GM23248 (cell line): ENCODE measurements at regions not wholly inside any gene's neighbourhood (a gene's known extent, or its start where the extent isn't known, plus 50 kb on each side); places are given as distances from the start of the nearest gene placed in this dataset.

ENCODE experiments used
- DNase-seq: peaks from one replicate; pipeline ENCODE4 v3.0.0-alpha.2; 2015
- H2AFZ ChIP-seq: fragments of 200-600 bp; sonication (generic); 2 replicates; pipeline ENCODE4 v1.6.1; 2016; ENCODE audit warnings: antibody characterized with exemption
- H3F3A ChIP-seq: fragments of 200-600 bp; sonication (generic); 2 replicates; pipeline ENCODE4 v1.6.1; 2016; ENCODE audit warnings: mild to moderate bottlenecking, antibody characterized with exemption, mixed run types; ENCODE audit not compliant: insufficient read depth
- H3K27ac ChIP-seq: fragments of 200-600 bp; sonication (generic); 2 replicates; pipeline ENCODE4 v1.5.1; 2016; ENCODE audit warnings: mild to moderate bottlenecking
- H3K27me3 ChIP-seq: fragments of 200-600 bp; sonication (generic); replicated peaks from 2 replicates; pipeline ENCODE4 v1.6.1; 2016; ENCODE audit warnings: mild to moderate bottlenecking; ENCODE audit not compliant: insufficient read depth
- H3K36me3 ChIP-seq: fragments of 200-600 bp; sonication (generic); 2 replicates; pipeline ENCODE4 v1.6.1; 2016; ENCODE audit warnings: low read depth, mild to moderate bottlenecking
- H3K4me1 ChIP-seq: fragments of 200-600 bp; sonication (generic); 2 replicates; pipeline ENCODE4 v1.6.1; 2016; ENCODE audit warnings: mild to moderate bottlenecking; ENCODE audit not compliant: insufficient read depth
- H3K4me2 ChIP-seq: fragments of 200-600 bp; sonication (generic); one replicate; pipeline ENCODE4 v1.6.1; 2016; ENCODE audit warnings: mild to moderate bottlenecking; ENCODE audit not compliant: unreplicated experiment
- H3K4me3 ChIP-seq: fragments of 200-600 bp; sonication (generic); 2 replicates; pipeline ENCODE4 v1.5.1; 2016; ENCODE audit warnings: mild to moderate bottlenecking
- H3K79me2 ChIP-seq: fragments of 200-600 bp; sonication (generic); 2 replicates; pipeline ENCODE4 v1.6.1; 2016; ENCODE audit warnings: mild to moderate bottlenecking; ENCODE audit not compliant: insufficient read depth
- H3K9ac ChIP-seq: fragments of 200-600 bp; sonication (generic); 2 replicates; pipeline ENCODE4 v1.6.1; 2016; ENCODE audit warnings: mild to moderate bottlenecking
- H3K9me2 ChIP-seq: fragments of 200-600 bp; sonication (generic); 2 replicates; pipeline ENCODE4 v1.6.1; 2016; ENCODE audit warnings: mixed run types, mild to moderate bottlenecking, moderate library complexity; ENCODE audit not compliant: insufficient read depth
- H3K9me3 ChIP-seq: fragments of 200-600 bp; sonication (generic); one replicate; pipeline ENCODE4 v1.6.1; 2017; ENCODE audit warnings: low read depth
- H4K20me1 ChIP-seq: fragments of 200-600 bp; sonication (generic); 2 replicates; pipeline ENCODE4 v1.6.0; 2016; ENCODE audit not compliant: insufficient read depth
- EZH2 ChIP-seq: fragments of 200-600 bp; sonication (generic); IDR thresholded peaks from 2 replicates; pipeline ENCODE4 v1.6.1; 2018; ENCODE audit warnings: antibody characterized with exemption, mild to moderate bottlenecking; ENCODE audit not compliant: insufficient read depth, poor library complexity, severe bottlenecking
- EZH2phosphoT487 ChIP-seq: fragments of 200-600 bp; sonication (generic); IDR thresholded peaks from 2 replicates; pipeline ENCODE4 v1.6.1; 2018; ENCODE audit warnings: antibody characterized with exemption, moderate library complexity, mild to moderate bottlenecking, low read depth; ENCODE audit not compliant: insufficient read depth
- WGBS, 2 experiments: methylation state at CpG; one replicate each; pipeline ENCODE4 v1.1.6; 2015 to 2017; ENCODE audit warnings: low lambda C conversion rate in 2 of 2, low coverage in 1 of 2; ENCODE audit errors: missing lambda C conversion rate in 2 of 2; 5-methylcytosine and 5-hydroxymethylcytosine counted together
- in situ Hi-C: fragments of 300-500 bp; cut with MboI; formaldehyde crosslinking; loops from 2 replicates; pipeline ENCODE4 v1.15.0; 2020

- H3K4me1 ChIP-seq, result no peaks in the 10 kb centered on the region; the same call in 1 of the 2 replicates
- H3K79me2 ChIP-seq, result no peaks in the 10 kb centered on the region
- TF ChIP-seq EZH2, result no peak
- no peak overlapping the region for H3K27ac ChIP-seq
- no peaks in the 10 kb centered on the region for H3K9me3 ChIP-seq
- in situ Hi-C loops, result no loop called here
- H3K27me3 ChIP-seq, result no peaks in the 10 kb centered on the region; the same call in 1 of the 2 replicates
- 71 to 72% methylated on average over 3 of the region's 3 CpGs for WGBS, 2 experiments
- no peaks in the 10 kb centered on the region for H3K9me2 ChIP-seq
- H3K4me2 ChIP-seq, result no peak overlapping the region
- no peaks in the 10 kb centered on the region for H3K36me3 ChIP-seq
- no peak overlapping the region for H3K4me3 ChIP-seq
- no peaks in the 10 kb centered on the region for H4K20me1 ChIP-seq
- no peak overlapping the region for H2AFZ ChIP-seq
- no peak overlapping the region for H3K9ac ChIP-seq
- H3F3A ChIP-seq, result no peaks in the 10 kb centered on the region
- peak; percentile 19 for DNase-seq
These were observed 252.3 kb downstream of the KTN1 start for GRCh38 chr14:55832122-55832911.

- Histone ChIP-seq H3K9ac (no peak overlapping the region), H3K4me1 (no peaks in the 10 kb centered on the region; the same call in 1 of the 2 replicates), H4K20me1 (no peaks in the 10 kb centered on the region), H2AFZ (no peak overlapping the region), H3F3A (no peaks in the 10 kb centered on the region), H3K79me2 (no peaks in the 10 kb centered on the region), H3K9me3 (no peaks in the 10 kb centered on the region), H3K9me2 (no peaks in the 10 kb centered on the region), H3K36me3 (no peaks in the 10 kb centered on the region), H3K4me3 (no peak overlapping the region), H3K27me3 (no peaks in the 10 kb centered on the region; the same call in 1 of the 2 replicates), H3K4me2 (no peak overlapping the region), H3K27ac (no peak overlapping the region)
- 74 to 80% methylated on average over 1 of the region's 1 CpG for WGBS, 2 experiments
- in situ Hi-C loops, result no loop called here
- TF ChIP-seq EZH2phosphoT487 (no peak), EZH2 (no peak)
- no peak for DNase-seq
These were observed 253.0 kb downstream of the KTN1 start for GRCh38 chr14:55832974-55833373.

GRCh38 chr14:55834390-55834789, 254.4 kb downstream of the KTN1 start:
- Histone ChIP-seq H3K4me1 (no peaks in the 10 kb centered on the region; the same call in 1 of the 2 replicates), H3K9me2 (no peaks in the 10 kb centered on the region), H4K20me1 (no peaks in the 10 kb centered on the region), H3K9ac (no peak overlapping the region), H3K4me2 (no peak overlapping the region), H3F3A (no peaks in the 10 kb centered on the region), H3K36me3 (no peaks in the 10 kb centered on the region), H3K79me2 (no peaks in the 10 kb centered on the region), H3K9me3 (no peaks in the 10 kb centered on the region), H3K27ac (no peak overlapping the region), H3K4me3 (no peak overlapping the region), H2AFZ (no peak overlapping the region), H3K27me3 (no peaks in the 10 kb centered on the region; the same call in 1 of the 2 replicates)
- in situ Hi-C loops, result no loop called here
- no peak for TF ChIP-seq EZH2phosphoT487
- TF ChIP-seq EZH2, result no peak
- WGBS, 2 experiments, result 21 to 45% methylated on average over 2 of the region's 2 CpGs
- no peak for DNase-seq

- Histone ChIP-seq H3F3A (no peaks in the 10 kb centered on the region), H3K9me2 (no peaks in the 10 kb centered on the region), H3K27me3 (no peaks in the 10 kb centered on the region; the same call in 1 of the 2 replicates), H3K4me1 (no peaks in the 10 kb centered on the region; the same call in 1 of the 2 replicates), H3K79me2 (no peaks in the 10 kb centered on the region), H2AFZ (no peak overlapping the region), H3K36me3 (no peaks in the 10 kb centered on the region), H3K27ac (no peak overlapping the region), H3K4me3 (no peak overlapping the region), H3K9me3 (no peaks in the 10 kb centered on the region), H4K20me1 (no peaks in the 10 kb centered on the region), H3K9ac (no peak overlapping the region), H3K4me2 (no peak overlapping the region)
- DNase-seq, result no peak
- 35 to 46% methylated on average over 3 of the region's 3 CpGs for WGBS, 2 experiments
- in situ Hi-C loops, result no loop called here
- no peak for TF ChIP-seq EZH2phosphoT487
- no peak for TF ChIP-seq EZH2
These were observed 256.0 kb downstream of the KTN1 start for GRCh38 chr14:55835985-55836384.
